ENCODE measurements at regions not wholly inside any gene's neighbourhood (a gene's known extent, or its start where the extent isn't known, plus 50 kb on each side); places are given as distances from the start of the nearest gene placed in this dataset.
A peak's percentile ranks its signal among the peaks of the same experiment; 100 is the strongest.

DNA sequence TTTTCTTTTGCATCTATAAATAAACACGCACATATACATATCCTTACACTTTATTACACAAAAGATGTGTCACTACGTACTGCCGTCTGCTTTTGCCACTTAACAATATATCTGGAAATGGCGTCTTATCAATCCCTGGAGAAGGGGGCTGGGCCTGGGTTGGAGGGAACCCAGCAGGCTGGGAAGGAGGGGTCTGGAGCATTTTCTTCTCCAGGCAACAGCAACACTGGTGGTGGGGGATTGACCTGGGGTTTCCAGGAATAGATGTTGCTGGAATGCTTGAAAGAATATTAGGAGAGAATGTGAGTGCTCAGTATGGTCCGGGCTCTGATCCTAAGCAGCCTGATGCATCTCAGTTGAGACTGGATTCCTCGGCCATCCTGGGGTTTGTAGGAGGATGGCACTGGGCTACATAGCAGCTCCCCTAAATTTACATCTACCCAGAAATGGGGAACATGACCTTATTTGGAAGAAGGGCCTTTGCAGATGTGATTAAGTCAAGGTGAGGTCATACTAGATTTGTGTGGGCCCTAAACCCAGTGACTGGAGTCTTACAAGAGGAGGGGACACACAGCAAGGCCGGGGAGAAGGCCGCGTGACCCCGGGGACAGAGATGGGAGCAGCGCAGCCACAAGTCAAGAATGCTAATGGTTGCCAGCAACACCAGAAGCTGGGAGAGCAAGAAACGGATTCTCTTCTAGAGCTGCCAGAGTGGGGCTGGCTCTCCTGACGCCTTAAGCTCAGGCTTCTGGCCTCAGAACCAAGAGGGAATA, 98.6 kb downstream of the SIK1 start:
- Histone ChIP-seq H3K27me3 (no peaks in the 10 kb centered on the region), H3K4me3 (no peak overlapping the region), H3K9me3 (no peaks in the 10 kb centered on the region), H3K4me1 (peaks cover 10 to 21% (median 17%) of the 10 kb centered on the region in 4 donors), H3K27ac (no peak overlapping the region), H3K36me3 (no peaks in the 10 kb centered on the region)
- TF ChIP-seq CTCF (IDR thresholded peaks at IDR 0.05) (no peak), EP300 (IDR thresholded peaks at IDR 0.05) (no peak), POLR2AphosphoS5 (IDR thresholded peaks at IDR 0.05) (no peak), POLR2A (IDR thresholded peaks at IDR 0.05) (no peak)
- DNase-seq: no peak
- no peak for ATAC-seq (ENCODE audit: low FRiP score in 2 of 2)
- WGBS, 2 donors: 89% methylated on average over 12 to 13 of the region's 13 CpGs

DNA sequence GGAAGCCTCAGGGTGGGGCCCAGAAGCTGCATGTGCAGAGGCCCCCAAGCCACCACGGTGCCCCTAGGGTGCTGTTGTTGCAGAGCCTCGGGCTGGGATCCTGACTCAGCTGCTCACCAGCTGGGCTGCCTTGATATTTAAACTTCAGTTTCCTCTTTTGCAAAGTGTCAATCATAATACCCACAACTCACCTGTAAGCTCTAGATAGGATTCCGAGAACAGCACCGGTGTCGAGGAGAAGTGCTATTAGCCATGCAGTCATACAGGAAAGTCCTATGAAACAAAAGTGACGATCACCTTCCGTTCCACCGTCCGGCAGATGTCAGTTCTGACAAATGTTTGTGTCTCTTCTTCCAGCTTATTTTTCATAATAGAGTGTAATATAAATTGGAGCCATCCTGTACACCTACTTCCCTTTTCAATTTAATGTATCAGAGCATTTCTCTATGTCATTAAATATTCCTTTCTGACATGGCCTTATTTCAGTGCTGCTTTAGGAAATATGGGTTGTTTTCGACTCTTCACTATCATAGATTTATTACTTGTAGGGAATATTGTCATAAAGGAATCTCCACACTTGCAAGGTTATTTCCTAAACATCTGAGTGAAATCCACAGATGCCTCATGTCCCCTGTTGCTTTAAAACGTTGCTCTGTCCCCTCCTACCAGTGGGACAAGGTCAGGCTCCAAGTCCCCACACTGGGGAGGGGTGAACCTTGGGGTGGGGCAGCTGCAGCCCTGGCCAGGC, 100.8 kb downstream of the SIK1 start:
- TF ChIP-seq POLR2A (IDR thresholded peaks at IDR 0.05) (no peak), EP300 (IDR thresholded peaks at IDR 0.05) (no peak), POLR2AphosphoS5 (IDR thresholded peaks at IDR 0.05) (no peak), CTCF (IDR thresholded peaks at IDR 0.05) (no peak)
- Histone ChIP-seq H3K9me3 (no peaks in the 10 kb centered on the region), H3K27me3 (no peaks in the 10 kb centered on the region), H3K36me3 (no peaks in the 10 kb centered on the region), H3K4me3 (no peak overlapping the region), H3K4me1 (peaks cover 5 to 14% (median 11%) of the 10 kb centered on the region in 4 donors), H3K27ac (no peak overlapping the region)
- WGBS, 2 donors: 51 to 62% methylated on average over 11 of the region's 11 CpGs
- ATAC-seq (ENCODE audit: low FRiP score in 2 of 2): no peak
- no peak for DNase-seq

GRCh38 chr21:43325036-43325435, 101.9 kb downstream of the SIK1 start:
- TF ChIP-seq EP300 (IDR thresholded peaks at IDR 0.05) (no peak), CTCF (IDR thresholded peaks at IDR 0.05) (no peak), POLR2A (IDR thresholded peaks at IDR 0.05) (no peak), POLR2AphosphoS5 (IDR thresholded peaks at IDR 0.05) (no peak)

GRCh38 chr21:43324596-43324995, 102.3 kb downstream of the SIK1 start:
- peak in 1 of 2 donors; percentile 73 for DNase-seq
- TF ChIP-seq POLR2A (IDR thresholded peaks at IDR 0.05): no peak
- TF ChIP-seq EP300 (IDR thresholded peaks at IDR 0.05): no peak
- no peak for TF ChIP-seq POLR2AphosphoS5 (IDR thresholded peaks at IDR 0.05)
- no peak for TF ChIP-seq CTCF (IDR thresholded peaks at IDR 0.05)
- Histone ChIP-seq H3K4me3 (no peak overlapping the region), H3K36me3 (no peaks in the 10 kb centered on the region), H3K9me3 (no peaks in the 10 kb centered on the region), H3K27me3 (no peaks in the 10 kb centered on the region), H3K27ac (no peak overlapping the region), H3K4me1 (peaks cover 5 to 14% (median 11%) of the 10 kb centered on the region in 4 donors)
- no peak for ATAC-seq (ENCODE audit: low FRiP score in 2 of 2)
- WGBS, 2 donors: 92 to 95% methylated on average over 12 to 14 of the region's 14 CpGs

More at GRCh38 chr21:43325036-43325435, 101.9 kb downstream of the SIK1 start:
- DNase-seq: peak in 1 of 2 donors; percentile 60
- H3K4me1 ChIP-seq: peaks cover 5 to 14% (median 11%) of the 10 kb centered on the region in 4 donors
- no peaks in the 10 kb centered on the region for H3K36me3 ChIP-seq
- H3K27me3 ChIP-seq: no peaks in the 10 kb centered on the region
- no peak overlapping the region for H3K4me3 ChIP-seq
- no peaks in the 10 kb centered on the region for H3K9me3 ChIP-seq
- WGBS, 2 donors: 95% methylated on average over 5 of the region's 5 CpGs; no CpG with 5 or more reads in 1 of the 2 donors
- H3K27ac ChIP-seq: no peak overlapping the region
- no peak for ATAC-seq (ENCODE audit: low FRiP score in 2 of 2)
